ENCODE measurements at regions not wholly inside any gene's neighbourhood (a gene's known extent, or its start where the extent isn't known, plus 50 kb on each side); places are given as distances from the start of the nearest gene placed in this dataset.

GRCh38 chr2:40558761-40559160 is 106.9 kb upstream of the SLC8A1 start:
- DNase-seq (ENCODE audit: low read depth): no peak
- H3K4me3 ChIP-seq (ENCODE audit: low read depth, low read length): no peak overlapping the region
- TF ChIP-seq CTCF (conservative IDR thresholded peaks at IDR 0.05; ENCODE audit: low read depth, low read length): no peak

DNA sequence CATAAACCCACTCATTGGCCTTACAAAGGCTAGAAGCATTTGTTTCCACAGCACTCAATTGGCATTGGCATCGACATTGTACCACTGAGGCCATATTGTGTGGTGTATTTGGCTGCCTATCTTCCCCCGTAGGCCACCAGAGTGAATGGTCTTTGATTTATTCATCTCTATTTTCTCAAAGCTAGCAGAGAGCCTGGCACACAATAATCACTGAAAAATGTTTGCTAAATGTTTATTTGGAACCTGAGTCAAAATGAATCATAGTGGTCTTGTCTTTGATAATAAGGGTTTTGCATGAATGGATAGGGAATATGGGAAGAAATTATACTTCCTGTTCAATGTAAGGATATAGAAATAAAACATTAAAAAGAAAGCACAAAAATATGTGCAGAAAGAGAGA is 107.3 kb upstream of the SLC8A1 start:
- no peak overlapping the region for H3K4me3 ChIP-seq (ENCODE audit: low read depth, low read length)
- no peak for DNase-seq (ENCODE audit: low read depth)
- TF ChIP-seq CTCF (conservative IDR thresholded peaks at IDR 0.05; ENCODE audit: low read depth, low read length): no peak

- no peak overlapping the region for H3K4me3 ChIP-seq (ENCODE audit: low read depth, low read length)
- no peak for TF ChIP-seq CTCF (conservative IDR thresholded peaks at IDR 0.05; ENCODE audit: low read depth, low read length)
- DNase-seq (ENCODE audit: low read depth): no peak
Measured at GRCh38 chr2:40564184-40564583, 112.3 kb upstream of the SLC8A1 start.

- DNase-seq (ENCODE audit: low read depth): no peak
- no peak overlapping the region for H3K4me3 ChIP-seq (ENCODE audit: low read depth, low read length)
- TF ChIP-seq CTCF (conservative IDR thresholded peaks at IDR 0.05; ENCODE audit: low read depth, low read length): no peak
Measured at GRCh38 chr2:40579247-40579646, 127.4 kb upstream of the SLC8A1 start.

DNA sequence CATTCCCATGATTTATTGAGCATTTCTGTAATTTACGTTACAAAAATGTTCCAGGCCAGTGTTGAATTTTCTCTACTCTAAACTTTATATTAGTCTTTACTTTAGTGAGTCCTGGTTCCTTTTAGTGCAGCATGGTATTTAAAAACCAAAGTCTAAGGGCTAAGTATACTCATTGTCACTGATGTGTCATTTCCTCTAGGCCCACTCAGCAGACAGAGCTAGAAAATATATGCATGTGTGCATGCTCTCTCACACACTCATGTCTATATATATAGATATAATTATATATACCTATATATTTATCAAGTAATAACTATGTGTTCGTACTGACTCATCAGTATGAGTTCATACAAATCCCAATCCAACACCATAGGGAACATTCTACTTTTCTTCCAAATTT is 132.5 kb upstream of the SLC8A1 start:
- no peak for TF ChIP-seq CTCF (conservative IDR thresholded peaks at IDR 0.05; ENCODE audit: low read depth, low read length)
- H3K4me3 ChIP-seq (ENCODE audit: low read depth, low read length): no peak overlapping the region
- DNase-seq (ENCODE audit: low read depth): no peak

GRCh38 chr2:40591774-40592173 is 139.9 kb upstream of the SLC8A1 start:
- H3K4me3 ChIP-seq (ENCODE audit: low read depth, low read length): no peak overlapping the region
- TF ChIP-seq CTCF (conservative IDR thresholded peaks at IDR 0.05; ENCODE audit: low read depth, low read length): no peak
- no peak for DNase-seq (ENCODE audit: low read depth)

GRCh38 chr2:40592218-40592617 is 140.3 kb upstream of the SLC8A1 start:
- TF ChIP-seq CTCF (conservative IDR thresholded peaks at IDR 0.05; ENCODE audit: low read depth, low read length): no peak
- no peak overlapping the region for H3K4me3 ChIP-seq (ENCODE audit: low read depth, low read length)
- no peak for DNase-seq (ENCODE audit: low read depth)
